HK-2 (cell line): ENCODE measurements at regions not wholly inside any gene's neighbourhood (a gene's known extent, or its start where the extent isn't known, plus 50 kb on each side); places are given as distances from the start of the nearest gene placed in this dataset.
"Not testable (repeated sequence)": the region's sequence is repeated elsewhere in the genome, so short reads cannot be mapped to it uniquely, and the experiment has no call there.

Experiments
- DNase-seq: peaks from one replicate; pipeline ENCODE4 v3.0.0-alpha.2; 2018; ENCODE audit not compliant: unreplicated experiment

- DNase-seq, result not testable (repeated sequence)
These were observed 114.3 kb upstream of the PALM2AKAP2 start for GRCh38 chr9:109665736-109666135.

GRCh38 chr9:109681301-109681700 lies 98.7 kb upstream of the PALM2AKAP2 start:
- no peak for DNase-seq

- DNase-seq, result no peak
These were observed 97.8 kb upstream of the PALM2AKAP2 start for GRCh38 chr9:109682227-109682626.

GRCh38 chr9:109683521-109683920 lies 96.5 kb upstream of the PALM2AKAP2 start:
- no peak for DNase-seq

GRCh38 chr9:109689701-109690100 lies 90.3 kb upstream of the PALM2AKAP2 start:
- no peak for DNase-seq

- no peak for DNase-seq
These were observed 81.0 kb upstream of the PALM2AKAP2 start for GRCh38 chr9:109699019-109699418.

GRCh38 chr9:109704546-109704945 lies 75.5 kb upstream of the PALM2AKAP2 start:
- DNase-seq, result no peak

- no peak for DNase-seq
These were observed 74.5 kb upstream of the PALM2AKAP2 start for GRCh38 chr9:109705515-109705914.

GRCh38 chr9:109707355-109707754 lies 72.6 kb upstream of the PALM2AKAP2 start:
- DNase-seq, result no peak

GRCh38 chr9:109708451-109708945 lies 71.5 kb upstream of the PALM2AKAP2 start:
- DNase-seq, result no peak

- DNase-seq, result no peak
These were observed 70.1 kb upstream of the PALM2AKAP2 start for GRCh38 chr9:109709866-109710265.

GRCh38 chr9:109710830-109711229 lies 69.2 kb upstream of the PALM2AKAP2 start:
- DNase-seq, result no peak

GRCh38 chr9:109715344-109715743 lies 64.7 kb upstream of the PALM2AKAP2 start:
- no peak for DNase-seq

- no peak for DNase-seq
These were observed 63.4 kb upstream of the PALM2AKAP2 start for GRCh38 chr9:109716631-109717030.

- DNase-seq, result no peak
These were observed 62.7 kb upstream of the PALM2AKAP2 start for GRCh38 chr9:109717342-109717741.

GRCh38 chr9:109718861-109719260 lies 61.1 kb upstream of the PALM2AKAP2 start:
- DNase-seq, result no peak

GRCh38 chr9:109721001-109721400 lies 59.0 kb upstream of the PALM2AKAP2 start:
- no peak for DNase-seq

GRCh38 chr9:109722007-109722406 lies 58.0 kb upstream of the PALM2AKAP2 start:
- no peak for DNase-seq

- DNase-seq, result no peak
These were observed 56.2 kb upstream of the PALM2AKAP2 start for GRCh38 chr9:109723781-109724180.

GRCh38 chr9:109725460-109725859 lies 54.5 kb upstream of the PALM2AKAP2 start:
- no peak for DNase-seq

GRCh38 chr9:109726119-109726518 lies 53.9 kb upstream of the PALM2AKAP2 start:
- DNase-seq, result no peak

GRCh38 chr9:109728686-109729300 lies 51.2 kb upstream of the PALM2AKAP2 start:
- no peak for DNase-seq

- DNase-seq, result no peak
These were observed 50.5 kb upstream of the PALM2AKAP2 start for GRCh38 chr9:109729513-109729912.
